ENCODE measurements at regions not wholly inside any gene's neighbourhood (a gene's known extent, or its start where the extent isn't known, plus 50 kb on each side); places are given as distances from the start of the nearest gene placed in this dataset.

DNA sequence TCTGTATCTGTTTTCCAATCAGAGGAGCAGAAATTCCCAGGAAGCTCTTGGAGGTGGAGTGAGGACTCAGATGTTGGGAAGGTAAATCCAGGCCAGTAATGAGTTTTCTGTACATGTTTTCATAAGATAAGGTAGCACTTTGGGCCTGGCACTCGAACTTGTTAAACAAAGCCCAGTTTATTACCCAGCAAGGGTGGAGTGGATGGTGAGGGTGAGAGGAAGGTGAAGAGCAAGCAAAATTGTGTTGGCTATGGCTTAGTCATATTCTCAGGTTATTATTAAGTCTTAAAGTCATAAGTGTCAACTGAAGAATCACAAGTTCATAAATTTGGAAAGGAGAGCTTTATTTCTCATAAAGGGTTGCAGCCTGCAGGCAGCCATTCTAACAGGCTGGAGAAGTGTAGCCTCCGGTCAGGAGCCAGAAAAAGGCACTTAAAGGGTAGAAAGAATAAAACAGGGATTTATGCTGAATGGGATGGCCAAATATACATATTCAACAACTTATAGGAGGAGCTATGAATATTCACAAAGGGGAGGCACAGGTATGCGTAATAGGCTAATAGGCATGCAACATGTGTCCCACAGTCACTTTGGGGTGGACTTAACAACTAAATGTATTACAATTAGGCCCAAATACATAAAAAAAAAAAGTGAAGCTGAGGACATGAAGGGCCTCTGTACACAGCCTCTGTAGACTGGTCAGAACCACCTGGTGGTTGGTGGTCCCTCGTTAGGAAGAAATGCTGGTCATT, 523.9 kb downstream of the LMO4 start:
- Histone ChIP-seq H3K27me3 (ENCODE audit: insufficient read depth, low read length) (no peaks in the 10 kb centered on the region), H3K36me3 (ENCODE audit: insufficient read depth, low read length) (no peaks in the 10 kb centered on the region), H3K79me2 (ENCODE audit: insufficient read depth, low read length) (no peaks in the 10 kb centered on the region), H3K4me2 (ENCODE audit: insufficient read depth, low read length) (no peak overlapping the region), H3K9me3 (ENCODE audit: low read depth, low read length) (no peaks in the 10 kb centered on the region), H3K4me3 (ENCODE audit: insufficient read depth, low read length) (no peak overlapping the region), H4K20me1 (ENCODE audit: insufficient read depth, low read length) (no peaks in the 10 kb centered on the region), H3K4me1 (ENCODE audit: insufficient read depth, low read length) (peaks cover 11% of the 10 kb centered on the region), H3K27ac (ENCODE audit: low read depth, low read length) (no peak overlapping the region), H2AFZ (ENCODE audit: low read length) (no peak overlapping the region)
- no peak for DNase-seq (ENCODE audit: insufficient read length, low spot score, missing footprints)
- TF ChIP-seq, protein P1, sequence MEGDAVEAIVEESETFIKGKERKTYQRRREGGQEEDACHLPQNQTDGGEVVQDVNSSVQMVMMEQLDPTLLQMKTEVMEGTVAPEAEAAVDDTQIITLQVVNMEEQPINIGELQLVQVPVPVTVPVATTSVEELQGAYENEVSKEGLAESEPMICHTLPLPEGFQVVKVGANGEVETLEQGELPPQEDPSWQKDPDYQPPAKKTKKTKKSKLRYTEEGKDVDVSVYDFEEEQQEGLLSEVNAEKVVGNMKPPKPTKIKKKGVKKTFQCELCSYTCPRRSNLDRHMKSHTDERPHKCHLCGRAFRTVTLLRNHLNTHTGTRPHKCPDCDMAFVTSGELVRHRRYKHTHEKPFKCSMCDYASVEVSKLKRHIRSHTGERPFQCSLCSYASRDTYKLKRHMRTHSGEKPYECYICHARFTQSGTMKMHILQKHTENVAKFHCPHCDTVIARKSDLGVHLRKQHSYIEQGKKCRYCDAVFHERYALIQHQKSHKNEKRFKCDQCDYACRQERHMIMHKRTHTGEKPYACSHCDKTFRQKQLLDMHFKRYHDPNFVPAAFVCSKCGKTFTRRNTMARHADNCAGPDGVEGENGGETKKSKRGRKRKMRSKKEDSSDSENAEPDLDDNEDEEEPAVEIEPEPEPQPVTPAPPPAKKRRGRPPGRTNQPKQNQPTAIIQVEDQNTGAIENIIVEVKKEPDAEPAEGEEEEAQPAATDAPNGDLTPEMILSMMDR (IDR thresholded peaks at IDR 0.05; ENCODE audit: extremely low read depth, low read depth, low read length), result no peak

DNA sequence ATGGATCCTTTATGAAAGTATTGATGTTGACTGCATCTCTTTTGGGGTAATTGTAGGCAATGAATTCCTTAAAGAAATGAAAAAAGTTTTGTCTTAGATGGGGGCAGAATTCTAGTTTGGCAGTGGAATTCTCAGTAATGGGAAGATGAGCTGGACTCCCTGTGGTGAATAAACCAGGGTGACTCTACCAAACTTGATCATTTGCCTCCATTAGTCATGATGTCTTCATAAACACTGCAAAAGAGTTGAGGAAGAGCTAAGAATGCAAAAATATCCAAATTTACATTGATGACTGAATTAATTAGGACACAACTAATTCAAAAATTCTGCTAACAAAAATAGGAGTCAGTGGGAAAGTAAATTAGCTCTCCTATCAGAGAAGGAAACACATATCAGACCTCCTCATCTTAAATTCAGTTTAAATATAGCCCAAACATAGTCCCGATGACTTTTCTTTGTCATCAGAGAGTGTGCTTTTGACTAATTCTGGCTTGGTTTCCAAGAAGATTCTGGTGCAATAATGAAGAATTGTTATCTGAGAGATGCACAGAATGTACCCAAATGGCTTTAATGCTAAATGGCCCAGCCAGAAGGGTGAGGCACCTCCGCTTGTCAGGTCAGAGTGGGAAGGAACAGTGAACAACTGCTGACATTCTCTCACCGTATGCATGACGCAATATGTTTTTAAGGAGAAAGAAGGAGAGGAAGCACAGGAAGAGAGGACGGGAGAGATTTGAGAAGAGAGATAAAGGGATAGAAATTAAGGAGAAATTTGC, 525.1 kb downstream of the LMO4 start:
- H3K4me1 ChIP-seq (ENCODE audit: insufficient read depth, low read length), result peaks cover 11% of the 10 kb centered on the region
- H3K27me3 ChIP-seq (ENCODE audit: insufficient read depth, low read length), result no peaks in the 10 kb centered on the region
- DNase-seq (ENCODE audit: insufficient read length, low spot score, missing footprints), result no peak
- peak overlapping the region; percentile 5 for H3K4me3 ChIP-seq (ENCODE audit: insufficient read depth, low read length)
- H3K79me2 ChIP-seq (ENCODE audit: insufficient read depth, low read length), result no peaks in the 10 kb centered on the region
- H3K36me3 ChIP-seq (ENCODE audit: insufficient read depth, low read length), result no peaks in the 10 kb centered on the region
- H3K27ac ChIP-seq (ENCODE audit: low read depth, low read length), result no peak overlapping the region
- no peaks in the 10 kb centered on the region for H3K9me3 ChIP-seq (ENCODE audit: low read depth, low read length)
- TF ChIP-seq, protein P1 (IDR thresholded peaks at IDR 0.05; ENCODE audit: extremely low read depth, low read depth, low read length), result no peak
- H2AFZ ChIP-seq (ENCODE audit: low read length), result peak overlapping the region; percentile 71
- no peaks in the 10 kb centered on the region for H4K20me1 ChIP-seq (ENCODE audit: insufficient read depth, low read length)
- H3K4me2 ChIP-seq (ENCODE audit: insufficient read depth, low read length), result peak overlapping the region; percentile 54

DNA sequence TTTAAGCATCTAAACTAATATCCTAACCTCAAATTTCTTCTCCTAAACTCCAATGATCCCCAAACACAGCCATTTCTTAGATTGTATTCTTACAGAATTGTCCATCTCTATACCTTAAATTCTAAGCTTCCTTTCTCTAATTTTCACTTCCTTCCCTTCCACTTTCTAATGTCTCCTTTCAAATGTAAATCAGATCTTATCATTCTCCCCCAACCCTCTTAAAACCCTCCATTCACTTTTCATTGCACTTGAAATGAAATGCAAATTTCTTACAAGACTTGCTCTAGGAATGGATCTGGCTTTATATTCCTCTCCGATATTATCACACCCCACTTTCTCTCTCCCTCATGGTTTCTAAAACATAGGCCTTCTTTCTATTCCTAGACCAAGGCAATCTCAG, 534.6 kb downstream of the LMO4 start:
- no peak overlapping the region for H3K27ac ChIP-seq (ENCODE audit: low read depth, low read length)
- H3K79me2 ChIP-seq (ENCODE audit: insufficient read depth, low read length), result no peaks in the 10 kb centered on the region
- no peaks in the 10 kb centered on the region for H4K20me1 ChIP-seq (ENCODE audit: insufficient read depth, low read length)
- TF ChIP-seq, protein P1 (IDR thresholded peaks at IDR 0.05; ENCODE audit: extremely low read depth, low read depth, low read length), result no peak
- no peak overlapping the region for H3K4me2 ChIP-seq (ENCODE audit: insufficient read depth, low read length)
- H3K36me3 ChIP-seq (ENCODE audit: insufficient read depth, low read length), result no peaks in the 10 kb centered on the region
- H2AFZ ChIP-seq (ENCODE audit: low read length), result no peak overlapping the region
- H3K4me3 ChIP-seq (ENCODE audit: insufficient read depth, low read length), result no peak overlapping the region
- H3K9me3 ChIP-seq (ENCODE audit: low read depth, low read length), result no peaks in the 10 kb centered on the region
- DNase-seq (ENCODE audit: insufficient read length, low spot score, missing footprints), result no peak
- H3K4me1 ChIP-seq (ENCODE audit: insufficient read depth, low read length), result no peaks in the 10 kb centered on the region
- H3K27me3 ChIP-seq (ENCODE audit: insufficient read depth, low read length), result no peaks in the 10 kb centered on the region

DNA sequence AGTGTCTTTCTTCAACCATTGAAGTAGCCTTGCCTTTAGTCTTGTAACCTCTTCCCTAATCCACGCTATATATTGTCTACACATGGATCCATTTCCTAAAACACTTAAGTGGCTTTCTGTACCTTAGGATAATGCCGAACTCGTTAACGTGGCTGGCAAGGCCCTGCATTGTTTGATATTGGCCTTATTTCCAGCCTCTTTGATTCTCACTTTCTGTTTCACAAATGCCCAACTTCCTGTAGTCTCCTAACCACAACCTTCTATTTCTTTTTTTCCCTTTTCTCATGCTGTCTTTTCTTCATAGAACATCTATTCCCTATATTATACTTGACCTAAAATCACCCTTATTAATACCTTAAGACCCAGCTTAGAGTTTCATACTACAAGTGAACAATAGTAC, 536.0 kb downstream of the LMO4 start:
- H3K36me3 ChIP-seq (ENCODE audit: insufficient read depth, low read length), result no peaks in the 10 kb centered on the region
- no peak overlapping the region for H3K4me2 ChIP-seq (ENCODE audit: insufficient read depth, low read length)
- no peak overlapping the region for H3K27ac ChIP-seq (ENCODE audit: low read depth, low read length)
- no peaks in the 10 kb centered on the region for H4K20me1 ChIP-seq (ENCODE audit: insufficient read depth, low read length)
- TF ChIP-seq, protein P1 (IDR thresholded peaks at IDR 0.05; ENCODE audit: extremely low read depth, low read depth, low read length), result no peak
- H3K27me3 ChIP-seq (ENCODE audit: insufficient read depth, low read length), result no peaks in the 10 kb centered on the region
- H3K4me3 ChIP-seq (ENCODE audit: insufficient read depth, low read length), result no peak overlapping the region
- H3K79me2 ChIP-seq (ENCODE audit: insufficient read depth, low read length), result no peaks in the 10 kb centered on the region
- H3K9me3 ChIP-seq (ENCODE audit: low read depth, low read length), result no peaks in the 10 kb centered on the region
- no peak for DNase-seq (ENCODE audit: insufficient read length, low spot score, missing footprints)
- H2AFZ ChIP-seq (ENCODE audit: low read length), result peak overlapping the region; percentile 38
- peaks cover 4% of the 10 kb centered on the region for H3K4me1 ChIP-seq (ENCODE audit: insufficient read depth, low read length)

Measured in osteoblast (primary cell).